ENCODE measurements at regions not wholly inside any gene's neighbourhood (a gene's known extent, or its start where the extent isn't known, plus 50 kb on each side); places are given as distances from the start of the nearest gene placed in this dataset.

GRCh38 chr6:76422511-76423213 is 350.2 kb upstream of the IMPG1 start:
- Histone ChIP-seq H3K36me3 (no peaks in the 10 kb centered on the region), H3K4me1 (no peaks in the 10 kb centered on the region), H3K9me3 (replicated peaks) (no peaks in the 10 kb centered on the region), H3K27ac (replicated peaks) (no peak overlapping the region), H3K4me3 (no peak overlapping the region), H3K27me3 (ENCODE audit: low read depth) (no peaks in the 10 kb centered on the region)
- TF ChIP-seq, protein P1, sequence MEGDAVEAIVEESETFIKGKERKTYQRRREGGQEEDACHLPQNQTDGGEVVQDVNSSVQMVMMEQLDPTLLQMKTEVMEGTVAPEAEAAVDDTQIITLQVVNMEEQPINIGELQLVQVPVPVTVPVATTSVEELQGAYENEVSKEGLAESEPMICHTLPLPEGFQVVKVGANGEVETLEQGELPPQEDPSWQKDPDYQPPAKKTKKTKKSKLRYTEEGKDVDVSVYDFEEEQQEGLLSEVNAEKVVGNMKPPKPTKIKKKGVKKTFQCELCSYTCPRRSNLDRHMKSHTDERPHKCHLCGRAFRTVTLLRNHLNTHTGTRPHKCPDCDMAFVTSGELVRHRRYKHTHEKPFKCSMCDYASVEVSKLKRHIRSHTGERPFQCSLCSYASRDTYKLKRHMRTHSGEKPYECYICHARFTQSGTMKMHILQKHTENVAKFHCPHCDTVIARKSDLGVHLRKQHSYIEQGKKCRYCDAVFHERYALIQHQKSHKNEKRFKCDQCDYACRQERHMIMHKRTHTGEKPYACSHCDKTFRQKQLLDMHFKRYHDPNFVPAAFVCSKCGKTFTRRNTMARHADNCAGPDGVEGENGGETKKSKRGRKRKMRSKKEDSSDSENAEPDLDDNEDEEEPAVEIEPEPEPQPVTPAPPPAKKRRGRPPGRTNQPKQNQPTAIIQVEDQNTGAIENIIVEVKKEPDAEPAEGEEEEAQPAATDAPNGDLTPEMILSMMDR (IDR thresholded peaks at IDR 0.05; ENCODE audit: borderline replicate concordance): no peak
- intact Hi-C loops (cut with micrococcal nuclease): no loop called here
- DNase-seq: no peak

DNA sequence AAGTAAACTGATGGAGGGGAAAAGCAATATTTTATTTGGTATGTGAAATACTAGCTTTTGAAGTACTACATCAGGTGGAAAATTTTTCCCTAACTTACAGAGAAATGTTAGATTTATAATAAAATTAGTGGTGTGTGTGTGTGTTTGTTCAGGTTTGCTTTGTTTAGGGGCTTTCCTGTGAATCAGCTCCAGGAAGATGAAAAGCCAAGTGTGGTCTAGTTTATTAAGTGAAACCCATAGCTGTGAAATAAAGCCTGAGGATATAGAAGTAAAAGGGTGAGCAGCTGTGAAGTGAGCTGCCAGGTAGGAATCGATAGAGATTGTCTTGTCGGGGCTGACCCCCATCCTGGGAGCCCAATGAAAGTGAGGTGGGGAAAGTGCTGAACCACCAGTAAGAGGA is 347.6 kb upstream of the IMPG1 start:
- Histone ChIP-seq H3K36me3 (no peaks in the 10 kb centered on the region), H3K27ac (replicated peaks) (no peak overlapping the region), H3K4me3 (no peak overlapping the region), H3K27me3 (ENCODE audit: low read depth) (no peaks in the 10 kb centered on the region), H3K9me3 (replicated peaks) (no peaks in the 10 kb centered on the region), H3K4me1 (no peaks in the 10 kb centered on the region)
- no peak for DNase-seq
- TF ChIP-seq, protein P1 (IDR thresholded peaks at IDR 0.05; ENCODE audit: borderline replicate concordance): no peak
- intact Hi-C loops (cut with micrococcal nuclease): no loop called here

DNA sequence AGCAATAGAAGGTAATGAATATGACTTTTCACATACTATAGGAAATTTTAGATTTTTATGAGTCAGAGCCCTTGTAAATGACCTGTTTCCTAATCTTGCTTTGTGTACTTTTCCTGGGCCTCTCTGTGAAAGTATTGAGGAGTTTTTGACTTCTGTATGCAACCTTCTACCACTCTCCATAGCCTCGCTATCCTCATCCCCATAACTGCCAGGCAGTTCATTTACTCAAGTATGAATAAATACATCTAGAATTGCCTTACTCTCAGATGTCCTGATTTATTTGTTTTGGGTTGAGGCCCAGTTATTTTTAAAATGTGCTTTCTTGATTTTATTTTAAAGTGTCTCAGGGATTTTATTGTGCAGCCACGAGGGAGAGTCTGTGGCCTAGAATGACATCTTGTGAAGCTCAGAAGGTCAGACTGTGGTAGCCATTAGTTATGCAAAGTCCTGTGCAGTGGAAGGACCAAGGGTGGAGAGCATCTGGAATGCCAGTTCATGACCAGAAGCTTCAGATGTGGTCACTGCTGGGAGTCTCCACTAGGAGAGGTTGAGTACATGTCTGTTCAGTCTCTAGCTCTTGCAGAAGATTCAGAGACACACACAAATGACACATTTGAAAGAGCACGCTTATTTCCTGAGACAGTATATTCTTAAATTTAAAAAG is 346.2 kb upstream of the IMPG1 start:
- Histone ChIP-seq H3K4me3 (no peak overlapping the region), H3K4me1 (no peaks in the 10 kb centered on the region), H3K27ac (replicated peaks) (no peak overlapping the region), H3K9me3 (replicated peaks) (no peaks in the 10 kb centered on the region), H3K36me3 (no peaks in the 10 kb centered on the region), H3K27me3 (ENCODE audit: low read depth) (no peaks in the 10 kb centered on the region)
- intact Hi-C loops (cut with micrococcal nuclease): no loop called here
- TF ChIP-seq, protein P1 (IDR thresholded peaks at IDR 0.05; ENCODE audit: borderline replicate concordance): no peak
- no peak for DNase-seq

DNA sequence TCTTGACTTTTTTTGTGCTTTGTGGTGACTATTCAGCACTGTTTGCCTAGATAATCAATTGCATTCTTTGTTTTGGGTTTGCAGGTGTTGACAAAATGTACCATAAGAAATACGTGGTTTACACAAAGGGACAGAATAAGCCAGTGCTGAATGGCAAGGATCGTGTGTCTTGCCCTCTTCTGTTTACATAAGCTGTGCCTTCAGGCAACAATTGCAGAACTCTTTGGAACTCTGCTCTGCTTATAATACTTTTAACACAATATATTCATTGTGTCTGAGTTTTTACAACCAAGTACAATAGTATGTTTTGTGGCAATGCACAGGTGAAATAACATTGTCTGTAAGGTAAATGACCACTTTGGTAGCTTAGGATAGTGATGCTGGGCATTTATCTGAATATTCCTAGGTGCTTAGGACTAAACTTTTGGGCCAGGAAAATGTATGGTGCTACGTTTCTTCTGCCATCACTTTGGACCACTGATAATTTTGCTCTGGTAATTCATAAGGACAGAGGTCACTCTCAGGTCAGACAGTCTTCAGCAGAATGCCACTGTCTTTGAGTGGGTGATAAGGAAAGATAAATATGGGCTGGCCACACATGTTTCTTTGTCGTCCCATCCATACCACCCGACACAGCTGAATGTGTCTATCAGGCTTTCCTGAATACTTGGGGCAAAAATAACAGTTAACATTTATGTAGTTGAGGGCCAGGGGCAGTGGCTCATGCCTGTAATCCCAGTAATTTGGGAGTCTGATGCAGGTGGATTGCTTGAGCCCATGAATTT is 344.6 kb upstream of the IMPG1 start:
- DNase-seq: no peak
- Histone ChIP-seq H3K4me1 (no peaks in the 10 kb centered on the region), H3K36me3 (no peaks in the 10 kb centered on the region), H3K27ac (replicated peaks) (no peak overlapping the region), H3K27me3 (ENCODE audit: low read depth) (no peaks in the 10 kb centered on the region), H3K9me3 (replicated peaks) (no peaks in the 10 kb centered on the region), H3K4me3 (no peak overlapping the region)
- TF ChIP-seq, protein P1 (IDR thresholded peaks at IDR 0.05; ENCODE audit: borderline replicate concordance): no peak
- intact Hi-C loops (cut with micrococcal nuclease): no loop called here

DNA sequence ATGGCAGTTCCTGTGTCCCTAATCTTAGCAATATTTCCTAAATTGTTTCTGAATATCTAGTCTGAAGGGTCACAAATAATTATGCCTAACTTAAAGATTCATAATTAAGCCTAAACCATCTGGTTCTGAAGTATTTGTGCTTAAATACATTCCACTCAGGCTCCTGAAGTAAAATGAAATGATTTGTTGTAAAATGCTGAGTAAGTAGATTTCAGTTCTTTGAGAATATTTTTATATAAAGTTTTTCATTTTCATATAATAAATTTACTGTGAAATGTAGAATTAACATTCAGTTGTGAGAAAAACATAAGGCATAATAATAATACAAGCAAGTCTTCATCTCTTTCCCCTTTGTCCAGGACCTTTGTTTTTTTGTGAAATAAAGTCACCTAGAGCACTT is 330.6 kb upstream of the IMPG1 start:
- no peaks in the 10 kb centered on the region for H3K4me1 ChIP-seq
- H3K27ac ChIP-seq (replicated peaks): no peak overlapping the region
- intact Hi-C loops (cut with micrococcal nuclease): no loop called here
- no peak overlapping the region for H3K4me3 ChIP-seq
- TF ChIP-seq, protein P1 (IDR thresholded peaks at IDR 0.05; ENCODE audit: borderline replicate concordance): no peak
- H3K9me3 ChIP-seq (replicated peaks): peaks cover 24% of the 10 kb centered on the region
- no peaks in the 10 kb centered on the region for H3K27me3 ChIP-seq (ENCODE audit: low read depth)
- H3K36me3 ChIP-seq: no peaks in the 10 kb centered on the region
- no peak for DNase-seq
